AG09319 (cell line): ENCODE measurements at regions not wholly inside any gene's neighbourhood (a gene's known extent, or its start where the extent isn't known, plus 50 kb on each side); places are given as distances from the start of the nearest gene placed in this dataset.
A peak's percentile ranks its signal among the peaks of the same experiment; 100 is the strongest.

ENCODE experiments used
- DNase-seq: peaks from one replicate; pipeline ENCODE4 v3.0.0-alpha.2; 2010; ENCODE audit warnings: low read depth; ENCODE audit errors: extremely low read depth
- TF ChIP-seq, protein P1 (sequence below): IDR thresholded peaks from 2 replicates; pipeline ENCODE4 v1.5.1; 2011; ENCODE audit warnings: low read depth, mild to moderate bottlenecking, inconsistent platforms, low read length, moderate library complexity

DNA sequence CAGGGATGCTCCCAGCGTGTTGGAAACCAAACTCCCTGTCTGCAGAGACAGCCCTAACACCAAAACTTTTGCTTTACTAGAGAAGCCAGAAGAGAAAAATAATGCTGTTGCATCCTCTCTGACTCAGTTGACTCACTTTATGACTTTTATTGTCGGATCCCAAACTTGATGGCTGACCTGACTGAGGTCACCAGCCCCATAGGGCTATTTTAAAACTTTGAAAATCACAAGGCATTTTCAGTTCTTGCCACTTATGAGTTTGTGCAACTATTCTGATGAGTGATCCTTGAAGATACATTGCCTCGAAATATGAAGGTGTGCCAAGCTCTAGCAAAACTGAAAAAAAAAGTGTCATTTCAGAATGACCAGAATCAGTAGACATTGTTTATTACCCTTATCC, 320.2 kb downstream of the DLEU7 start:
- TF ChIP-seq, protein P1, sequence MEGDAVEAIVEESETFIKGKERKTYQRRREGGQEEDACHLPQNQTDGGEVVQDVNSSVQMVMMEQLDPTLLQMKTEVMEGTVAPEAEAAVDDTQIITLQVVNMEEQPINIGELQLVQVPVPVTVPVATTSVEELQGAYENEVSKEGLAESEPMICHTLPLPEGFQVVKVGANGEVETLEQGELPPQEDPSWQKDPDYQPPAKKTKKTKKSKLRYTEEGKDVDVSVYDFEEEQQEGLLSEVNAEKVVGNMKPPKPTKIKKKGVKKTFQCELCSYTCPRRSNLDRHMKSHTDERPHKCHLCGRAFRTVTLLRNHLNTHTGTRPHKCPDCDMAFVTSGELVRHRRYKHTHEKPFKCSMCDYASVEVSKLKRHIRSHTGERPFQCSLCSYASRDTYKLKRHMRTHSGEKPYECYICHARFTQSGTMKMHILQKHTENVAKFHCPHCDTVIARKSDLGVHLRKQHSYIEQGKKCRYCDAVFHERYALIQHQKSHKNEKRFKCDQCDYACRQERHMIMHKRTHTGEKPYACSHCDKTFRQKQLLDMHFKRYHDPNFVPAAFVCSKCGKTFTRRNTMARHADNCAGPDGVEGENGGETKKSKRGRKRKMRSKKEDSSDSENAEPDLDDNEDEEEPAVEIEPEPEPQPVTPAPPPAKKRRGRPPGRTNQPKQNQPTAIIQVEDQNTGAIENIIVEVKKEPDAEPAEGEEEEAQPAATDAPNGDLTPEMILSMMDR, result no peak
- DNase-seq, result no peak

DNA sequence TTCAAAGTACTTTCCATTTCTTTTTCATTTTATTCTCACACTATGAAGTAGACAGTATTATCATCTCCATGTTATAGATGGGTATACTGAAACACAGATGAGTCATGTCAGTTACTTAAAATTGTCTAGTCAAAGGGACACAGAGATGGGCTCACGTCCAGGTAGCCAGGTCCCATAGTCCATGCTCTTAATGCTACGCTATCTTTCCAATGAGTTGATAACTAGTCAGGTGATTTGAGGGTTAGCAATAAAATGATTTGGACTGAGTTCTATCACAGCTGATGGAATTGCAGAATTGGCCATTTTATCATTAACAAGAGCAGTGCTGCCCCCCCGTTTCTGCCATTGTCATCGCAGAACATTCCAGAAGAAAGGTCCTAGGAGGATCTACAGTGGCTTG, 318.9 kb downstream of the DLEU7 start:
- TF ChIP-seq, protein P1, result no peak
- no peak for DNase-seq

DNA sequence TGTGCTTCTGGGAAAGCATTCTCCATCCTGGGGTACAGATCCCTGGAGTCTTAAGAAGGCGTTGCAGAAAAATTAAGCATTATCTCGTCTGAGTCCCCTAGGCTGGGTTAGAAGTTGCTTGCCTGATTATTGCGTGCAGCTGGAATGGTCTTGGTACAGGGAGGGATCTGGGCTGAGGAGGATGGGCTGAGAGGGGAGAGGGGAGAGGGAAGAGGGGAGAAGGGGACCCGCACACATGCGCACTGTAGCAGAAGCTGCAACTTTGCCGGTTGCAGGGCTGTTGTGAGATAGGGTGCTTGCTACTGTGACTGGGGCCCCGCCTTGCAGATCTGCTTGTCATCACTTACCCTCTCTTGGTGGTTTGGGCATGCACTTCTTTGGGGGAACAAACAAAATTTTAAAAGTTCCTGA, 316.8 kb downstream of the DLEU7 start:
- TF ChIP-seq, protein P1, result no peak
- no peak for DNase-seq

DNA sequence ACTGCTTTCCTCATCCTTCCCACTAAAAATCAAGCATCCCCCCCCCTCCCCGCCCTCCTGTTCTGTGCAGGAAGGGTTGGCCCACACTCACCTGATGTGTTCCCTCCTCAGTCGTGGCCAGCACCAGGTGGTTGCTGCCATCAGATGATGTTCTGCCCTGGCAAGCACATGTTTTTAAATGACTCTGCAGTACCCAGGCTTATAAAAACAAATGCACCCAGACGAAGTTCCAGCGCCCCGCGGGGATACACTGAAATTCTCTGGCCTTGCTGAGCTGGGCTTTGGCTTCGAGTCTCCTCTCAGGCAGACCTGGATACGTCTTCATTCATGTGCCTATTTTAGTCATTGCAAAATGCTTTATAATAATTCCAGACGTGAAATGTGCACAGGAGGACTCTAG, 316.3 kb downstream of the DLEU7 start:
- TF ChIP-seq, protein P1, result no peak
- no peak for DNase-seq

DNA sequence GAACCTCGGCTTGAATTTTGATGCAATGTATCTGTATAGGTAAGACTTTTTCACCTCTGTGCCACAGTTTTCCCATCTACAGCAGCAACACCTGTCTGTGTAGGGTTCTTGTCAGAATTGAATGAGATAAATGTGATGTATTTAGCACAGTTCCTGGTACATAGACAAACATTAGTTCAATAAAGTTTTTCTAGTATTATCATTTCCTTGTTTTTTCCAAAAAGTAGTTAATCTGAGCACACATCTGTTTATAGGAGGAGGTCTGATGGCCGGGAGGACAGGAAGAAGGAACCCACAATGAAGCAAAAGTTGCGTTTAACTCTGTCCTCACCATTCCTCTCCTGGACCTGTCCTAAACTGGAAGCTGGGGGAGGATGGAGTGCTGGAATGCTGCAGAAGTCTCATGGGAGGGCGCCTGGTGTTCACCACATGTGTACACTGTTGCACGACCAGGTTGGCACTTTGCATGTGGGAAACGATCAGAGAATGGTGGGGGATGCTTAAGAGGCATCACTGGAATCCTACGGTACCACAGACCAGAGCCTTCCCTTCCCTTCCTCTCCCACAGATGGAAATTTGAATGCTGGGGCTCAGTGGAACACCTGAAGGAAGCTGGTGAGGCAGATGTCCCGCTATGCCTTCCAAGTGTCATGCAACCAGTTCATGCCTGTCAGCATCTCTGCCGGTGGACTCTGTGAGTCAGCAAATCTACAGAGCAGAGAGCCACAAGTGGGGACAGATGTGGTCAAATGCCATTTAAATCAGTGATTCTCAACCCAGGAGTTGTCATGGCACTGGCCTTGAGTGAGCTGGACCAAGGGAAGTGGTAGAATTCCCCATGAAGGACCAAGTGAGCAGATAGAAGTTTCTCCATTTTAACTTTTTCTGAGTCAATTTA, 315.6 kb downstream of the DLEU7 start:
- no peak for DNase-seq
- TF ChIP-seq, protein P1, result no peak

DNA sequence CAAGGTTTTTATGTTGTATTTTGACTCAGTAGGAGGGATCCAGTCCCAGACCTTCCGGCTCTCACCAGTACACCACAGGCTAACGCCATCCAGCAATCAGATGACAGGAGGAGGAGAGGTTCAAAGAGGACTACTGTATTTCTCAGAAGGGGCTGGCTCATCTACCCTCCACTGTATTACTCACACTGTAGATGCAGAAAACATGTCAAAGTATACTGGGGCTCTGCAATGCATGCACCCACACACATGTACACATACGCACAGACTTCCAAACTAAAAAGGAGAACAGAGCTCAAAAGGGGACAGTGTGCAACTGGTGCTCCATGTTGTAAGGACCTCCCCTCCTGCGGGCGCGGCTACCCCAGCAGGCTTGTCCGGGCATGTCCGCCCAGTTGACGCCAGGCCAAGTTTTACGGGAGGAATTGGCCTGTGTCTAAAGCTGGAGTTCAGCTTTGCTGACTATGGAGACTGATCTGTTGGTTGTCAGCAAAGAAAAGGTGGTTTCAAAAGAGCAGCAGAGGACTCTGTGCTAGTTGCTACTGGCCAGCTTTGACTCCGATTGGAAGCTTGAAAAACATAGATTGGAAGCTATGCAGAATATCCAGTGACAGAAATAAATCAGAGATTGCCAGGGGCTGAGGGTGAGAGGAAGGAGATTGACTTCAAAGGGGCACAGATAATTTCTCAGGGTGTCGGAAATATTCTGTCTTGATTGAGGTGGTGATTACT, 314.2 kb downstream of the DLEU7 start:
- TF ChIP-seq, protein P1, result no peak
- peak; percentile 48 for DNase-seq
